ENCODE measurements at regions not wholly inside any gene's neighbourhood (a gene's known extent, or its start where the extent isn't known, plus 50 kb on each side); places are given as distances from the start of the nearest gene placed in this dataset.

- TF ChIP-seq CTCF (IDR thresholded peaks at IDR 0.05; ENCODE audit: insufficient read depth, low read depth, low read length), result peak; percentile 21
- no peak for TF ChIP-seq EZH2 (IDR thresholded peaks at IDR 0.05; ENCODE audit: insufficient read depth, low read length)
Observed at GRCh38 chr21:31509194-31510017, 150.1 kb upstream of the SOD1 start.

All from astrocyte (in vitro differentiated cells and primary cell).